Renal cortical epithelial cell (primary cell): ENCODE measurements at regions not wholly inside any gene's neighbourhood (a gene's known extent, or its start where the extent isn't known, plus 50 kb on each side); places are given as distances from the start of the nearest gene placed in this dataset.

Experiments
- DNase-seq: peaks from one replicate; pipeline ENCODE4 v3.0.0-alpha.2; 2011; ENCODE audit warnings: low read depth

DNA sequence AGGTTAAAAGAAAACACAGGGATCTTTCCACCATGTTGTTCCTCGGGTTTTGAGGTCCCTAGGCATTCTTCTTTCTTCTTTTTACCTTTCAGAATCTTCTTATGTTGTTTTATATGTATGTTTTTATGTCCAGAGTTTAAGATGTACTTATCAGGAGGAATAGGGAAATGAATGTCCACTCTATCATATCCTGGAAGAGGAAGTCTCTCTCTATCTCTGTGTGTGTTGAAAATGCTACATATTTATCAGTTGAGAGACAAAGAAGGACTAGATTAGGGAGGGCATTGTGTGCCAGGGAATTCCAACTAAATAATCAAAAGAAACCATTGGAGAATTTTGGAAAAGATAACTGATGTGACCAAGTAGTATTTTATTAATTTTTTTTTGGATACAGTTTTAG is 200.5 kb upstream of the POT1 start:
- no peak for DNase-seq

DNA sequence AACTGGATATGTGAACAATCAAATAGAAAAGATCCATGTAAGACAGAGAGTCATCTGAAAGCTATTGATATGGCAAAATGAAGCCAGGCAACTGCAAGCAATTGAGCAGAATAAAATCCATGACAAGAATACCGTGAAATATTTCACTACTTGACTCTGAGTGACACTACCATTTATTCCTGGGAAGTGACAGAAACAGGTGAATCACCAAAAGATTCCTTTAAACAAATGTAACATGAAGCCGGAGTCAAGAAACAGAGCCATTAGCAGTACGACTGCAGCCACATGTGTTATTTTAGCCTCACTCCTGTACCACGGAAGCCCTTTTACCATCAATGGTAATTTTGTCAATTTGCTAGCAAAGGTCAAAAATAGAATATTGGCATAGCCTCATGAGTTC is 197.7 kb upstream of the POT1 start:
- DNase-seq, result no peak

DNA sequence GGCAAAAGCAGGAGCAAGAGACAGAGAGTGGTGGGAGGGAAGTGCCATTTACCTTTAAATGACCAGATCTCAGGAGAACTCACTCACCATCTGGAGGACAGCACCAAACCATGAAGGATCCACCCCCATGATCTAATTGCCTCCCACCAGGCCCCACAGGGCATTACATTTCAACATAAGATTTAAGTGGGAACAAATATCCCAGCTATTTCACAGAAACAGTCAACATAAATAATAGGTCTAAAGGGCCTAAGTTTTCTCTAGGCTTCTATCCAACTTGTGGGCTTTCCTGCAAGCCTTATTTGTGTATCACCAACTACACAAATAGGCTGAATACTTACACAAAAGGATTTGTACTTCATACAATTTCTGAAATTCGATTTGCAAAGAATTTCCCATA is 196.8 kb upstream of the POT1 start:
- no peak for DNase-seq

DNA sequence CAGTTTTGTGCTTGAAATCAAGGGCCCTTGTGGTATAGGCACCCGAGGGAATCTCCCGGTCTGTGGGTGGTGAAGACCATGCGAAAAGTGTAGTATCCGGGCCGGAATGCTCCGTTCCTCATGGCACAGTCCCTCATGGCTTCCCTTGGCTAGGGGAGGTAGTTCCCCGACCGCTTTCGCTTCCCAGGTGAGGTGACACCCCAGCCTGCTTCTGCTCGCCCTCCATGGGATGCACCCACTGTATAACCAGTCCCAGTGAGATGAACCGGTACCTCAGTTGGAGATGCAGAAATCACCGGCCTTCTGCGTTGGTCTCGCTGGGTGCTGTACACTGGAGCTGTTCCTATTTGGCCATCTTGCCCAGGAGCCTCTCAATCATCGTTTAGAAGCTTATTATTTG is 195.7 kb upstream of the POT1 start:
- DNase-seq, result no peak

DNA sequence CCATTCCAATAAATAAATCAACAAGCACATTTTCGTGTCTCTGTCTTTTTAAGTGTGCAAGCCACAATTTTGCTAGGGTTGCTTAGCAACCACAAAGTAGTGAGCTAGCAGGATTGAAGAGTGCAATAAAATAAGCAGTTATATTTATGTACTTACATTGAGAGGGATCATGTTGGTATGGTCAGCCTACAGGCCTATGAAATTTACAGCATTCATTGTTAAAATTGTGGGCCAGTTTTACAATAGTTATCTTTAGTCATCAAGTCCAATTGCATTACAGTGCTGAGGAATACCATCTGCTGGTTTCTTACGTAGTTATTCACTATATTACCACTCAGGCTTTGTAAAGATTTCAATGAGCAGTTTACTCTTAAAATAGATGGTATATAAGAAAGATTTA is 192.5 kb upstream of the POT1 start:
- DNase-seq, result no peak

DNA sequence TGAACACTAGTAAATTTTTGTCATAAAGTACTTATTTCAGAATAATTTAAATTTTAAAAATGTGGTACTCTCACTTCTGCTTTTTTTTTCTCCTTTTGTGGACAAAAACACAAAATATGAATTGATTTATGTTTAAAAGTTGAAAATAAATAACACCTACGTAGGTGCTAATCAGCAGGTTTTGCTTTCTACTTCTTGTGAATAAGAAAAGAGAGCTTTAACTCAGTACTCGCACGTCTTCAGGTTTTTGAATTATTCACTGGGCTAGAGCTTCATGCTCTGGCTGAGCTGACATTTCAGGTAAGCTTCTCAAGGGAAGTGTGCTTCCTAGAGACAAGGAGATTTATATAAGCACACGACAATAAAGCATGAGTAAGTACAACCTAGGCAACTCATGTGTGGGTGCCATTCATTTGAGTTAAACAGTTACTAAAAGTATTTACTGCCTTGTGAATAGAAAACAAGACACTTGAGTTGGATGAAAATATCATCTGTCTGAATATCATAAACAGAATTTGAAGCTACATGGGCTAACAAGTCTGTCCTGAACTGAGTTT is 190.0 kb upstream of the POT1 start:
- peak; percentile 81 for DNase-seq

DNA sequence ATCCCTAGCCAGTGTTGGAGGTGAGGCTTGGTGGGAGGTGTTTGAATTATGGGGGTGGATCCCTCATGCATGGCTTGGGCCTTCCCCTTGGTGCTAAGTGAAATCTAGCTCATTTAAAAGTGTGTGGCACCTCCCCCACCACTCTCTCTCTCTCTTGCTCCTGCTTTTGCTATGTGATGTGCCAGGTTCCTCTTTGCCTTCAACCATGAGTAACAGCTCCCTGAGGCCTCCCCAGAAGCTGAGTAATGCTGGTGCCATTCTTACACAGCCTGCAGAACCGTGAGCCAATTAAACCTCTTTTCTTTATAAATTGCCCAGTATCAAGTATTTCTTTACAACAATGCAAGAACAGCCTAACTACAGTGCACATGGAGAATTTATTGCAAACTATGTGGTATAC is 188.8 kb upstream of the POT1 start:
- peak; percentile 11 for DNase-seq

DNA sequence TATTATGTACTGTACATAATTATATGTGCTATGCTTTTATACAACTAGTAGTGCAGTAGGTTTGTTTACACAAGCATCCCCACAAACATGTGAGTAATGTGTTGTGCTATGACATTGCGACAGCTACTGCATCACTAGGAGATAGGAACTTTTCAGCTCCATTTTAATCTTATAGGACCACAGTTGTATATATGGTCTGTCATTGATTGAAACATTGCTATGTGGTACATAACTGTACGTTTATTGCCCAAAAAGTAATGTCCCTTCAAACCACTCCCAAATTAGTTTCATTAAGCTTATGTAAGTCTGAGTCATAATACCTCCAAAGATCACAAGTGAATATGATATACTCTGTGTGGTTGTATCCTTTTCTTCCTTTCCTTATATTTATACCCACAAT is 183.2 kb upstream of the POT1 start:
- peak; percentile 15 for DNase-seq

DNA sequence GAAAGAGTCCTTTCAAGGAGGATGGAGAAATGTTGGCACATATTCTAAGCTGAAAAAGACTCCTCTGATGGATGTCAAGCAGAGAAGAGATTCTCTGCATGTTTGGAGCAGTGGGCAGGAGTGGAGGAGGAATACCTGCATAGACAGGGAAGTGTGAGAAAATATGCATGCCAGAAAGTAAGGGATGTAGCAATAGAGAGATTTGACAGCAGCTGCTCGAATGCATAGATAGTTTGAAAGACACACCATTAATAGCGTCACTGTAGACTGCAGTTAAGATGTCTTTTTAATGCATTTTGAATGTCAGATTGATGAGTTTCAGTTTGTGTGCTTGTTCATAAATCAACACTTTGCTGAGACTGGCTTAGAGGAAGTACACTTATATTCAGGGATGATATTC is 169.9 kb upstream of the POT1 start:
- DNase-seq, result no peak

DNA sequence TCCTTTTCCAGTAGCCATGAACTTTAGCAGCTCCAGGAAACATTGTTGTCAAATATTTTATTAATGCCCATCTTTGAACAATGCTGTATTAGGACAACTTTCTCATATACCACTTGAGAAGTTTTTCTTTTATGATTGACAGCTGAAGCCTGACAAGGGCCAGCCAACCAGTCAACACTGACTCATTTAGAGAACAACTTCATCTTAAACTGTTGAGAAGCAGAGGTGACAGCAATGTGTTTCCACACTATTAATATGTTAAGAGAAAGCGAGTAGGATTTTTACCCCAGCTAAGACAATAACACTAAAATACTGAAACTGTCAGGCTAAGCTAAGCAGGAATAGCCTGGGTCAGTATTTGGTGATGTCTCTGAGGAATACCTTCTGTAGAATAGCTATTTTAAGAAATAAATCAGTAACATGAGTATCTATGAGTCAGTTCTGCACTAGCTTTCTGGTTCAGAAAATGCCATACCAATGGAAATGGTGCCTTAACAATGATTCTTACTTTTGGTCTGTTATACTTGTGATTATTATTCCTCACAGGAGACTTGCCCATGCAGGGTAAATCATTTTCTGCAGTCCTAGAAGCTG is 168.8 kb upstream of the POT1 start:
- peak; percentile 26 for DNase-seq

DNA sequence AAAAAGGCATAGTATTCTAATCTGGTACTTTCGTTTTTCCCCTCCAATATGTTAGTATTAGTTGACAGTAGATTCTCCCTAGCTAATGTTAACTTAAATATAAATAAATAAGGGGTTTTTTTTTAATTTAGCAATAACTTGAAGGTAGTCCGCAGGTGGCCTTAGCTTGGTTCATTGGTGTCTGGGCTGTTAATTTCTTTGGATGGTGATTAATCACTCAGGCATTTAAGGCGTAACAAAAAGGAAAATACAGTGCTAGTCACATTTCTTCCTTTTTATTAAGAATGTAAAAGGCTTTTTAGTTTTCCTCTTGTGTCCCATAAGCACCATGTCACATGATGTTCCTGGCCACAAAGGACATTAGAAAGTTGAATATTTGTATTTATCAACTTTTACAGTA is 161.0 kb upstream of the POT1 start:
- DNase-seq, result peak; percentile 64

DNA sequence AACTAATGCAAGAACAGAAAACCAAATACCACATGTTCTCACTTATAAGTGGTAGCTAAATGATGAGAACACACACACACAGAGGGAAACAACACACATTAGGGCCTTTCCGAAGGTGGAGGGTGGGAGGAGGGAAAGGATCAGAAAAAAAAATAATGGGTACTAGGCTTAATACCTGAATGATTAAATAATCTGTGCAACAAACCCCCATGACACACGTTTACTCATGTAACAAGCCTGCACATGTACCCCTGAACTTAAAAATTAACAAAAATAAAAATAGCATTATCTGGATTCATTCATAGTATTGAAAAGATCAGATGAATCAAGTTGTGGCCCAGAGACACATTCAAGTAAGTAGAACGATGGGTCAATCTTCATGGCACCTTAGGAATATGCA is 159.5 kb upstream of the POT1 start:
- DNase-seq, result no peak

DNA sequence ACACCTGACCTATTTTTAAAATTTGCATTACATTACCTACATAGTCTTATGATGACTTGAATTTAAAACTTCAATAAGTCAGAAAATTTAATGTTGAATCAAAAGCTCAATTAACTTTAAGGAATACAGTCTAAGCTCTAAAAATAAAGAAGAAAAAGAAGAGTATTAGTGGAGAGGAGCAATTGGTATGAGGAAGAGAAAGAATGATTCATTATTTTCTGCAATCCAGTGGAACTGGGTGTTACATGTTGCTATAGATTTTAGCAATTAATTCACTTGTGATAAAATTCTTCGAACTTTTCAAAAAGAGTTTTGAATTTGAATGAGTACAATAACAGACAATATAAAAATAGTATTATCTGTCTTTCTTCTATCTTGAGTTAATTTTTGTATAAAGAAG is 158.9 kb upstream of the POT1 start:
- DNase-seq, result no peak

DNA sequence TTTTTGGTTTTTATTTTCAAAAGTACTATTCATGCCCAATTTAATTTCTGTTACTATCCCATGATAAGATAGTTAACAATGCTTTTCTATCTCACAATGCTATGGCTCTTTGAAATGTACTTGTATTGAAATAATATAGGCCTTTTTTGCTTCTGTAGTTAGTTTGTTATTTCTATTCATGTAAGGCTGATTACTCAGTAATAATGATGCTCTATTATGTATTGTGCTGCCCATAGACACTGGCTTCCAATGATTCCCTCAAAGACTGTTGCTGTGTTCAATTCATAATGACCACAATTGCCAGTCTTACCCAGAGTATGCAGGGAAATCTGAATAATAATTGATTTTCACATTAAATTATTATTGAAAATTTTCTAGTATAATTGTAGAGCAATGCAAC is 155.5 kb upstream of the POT1 start:
- no peak for DNase-seq

DNA sequence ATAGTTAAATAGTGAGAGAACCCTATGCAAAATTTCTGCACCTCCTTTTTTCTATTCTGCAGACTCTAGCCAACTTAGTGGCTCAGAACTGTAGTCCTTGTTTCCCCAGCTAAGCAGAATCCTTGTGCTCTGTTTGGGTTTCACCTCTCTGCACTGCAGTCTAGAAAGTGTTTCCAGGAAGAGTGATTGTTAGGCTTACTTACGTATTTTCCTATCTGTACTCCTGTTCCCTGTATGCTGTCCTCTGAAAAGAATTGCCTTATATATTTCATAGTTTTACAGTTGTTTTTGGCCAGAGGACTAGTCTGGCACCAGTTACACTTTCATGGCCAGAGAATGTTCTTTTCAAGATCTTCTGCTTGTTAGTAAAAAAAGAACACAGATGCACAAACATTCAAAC is 154.6 kb upstream of the POT1 start:
- DNase-seq, result no peak

DNA sequence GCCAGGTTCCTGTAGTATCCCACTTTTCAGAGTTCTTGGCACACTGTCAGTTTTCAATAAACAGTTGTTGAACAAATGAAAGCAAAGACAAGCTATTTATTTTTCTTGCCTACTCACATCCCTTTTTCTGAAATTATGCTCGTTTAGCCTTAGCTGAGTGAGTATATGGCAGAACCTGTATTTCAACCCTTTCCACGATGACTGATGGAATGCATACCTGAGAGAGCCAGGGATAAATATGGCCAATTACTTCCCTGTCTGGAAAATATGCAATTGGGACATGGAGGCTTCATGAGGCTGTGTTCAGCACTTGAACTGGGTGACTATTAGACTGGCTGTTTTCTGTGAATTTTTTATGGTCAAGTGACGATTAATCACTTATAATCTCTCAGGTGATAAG is 144.5 kb upstream of the POT1 start:
- no peak for DNase-seq

DNA sequence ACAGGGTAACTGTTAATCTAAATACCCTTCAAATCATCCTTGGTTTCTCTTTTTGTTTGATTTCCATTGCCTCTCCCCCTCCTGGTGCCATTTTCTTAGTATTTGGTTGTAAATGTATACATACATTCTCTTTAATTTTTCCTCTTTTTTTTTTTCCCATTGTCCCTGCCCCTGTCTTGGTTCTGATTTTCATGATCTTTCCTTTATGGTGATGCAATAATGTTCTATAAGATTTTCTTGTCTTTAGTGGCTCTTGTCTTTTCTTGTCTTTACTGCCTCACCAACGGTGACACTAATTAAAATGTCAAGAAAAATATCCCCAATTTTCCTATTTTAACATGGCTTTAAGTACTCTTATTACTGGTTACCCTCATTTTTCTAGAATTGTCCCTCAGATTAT is 135.9 kb upstream of the POT1 start:
- DNase-seq, result no peak

DNA sequence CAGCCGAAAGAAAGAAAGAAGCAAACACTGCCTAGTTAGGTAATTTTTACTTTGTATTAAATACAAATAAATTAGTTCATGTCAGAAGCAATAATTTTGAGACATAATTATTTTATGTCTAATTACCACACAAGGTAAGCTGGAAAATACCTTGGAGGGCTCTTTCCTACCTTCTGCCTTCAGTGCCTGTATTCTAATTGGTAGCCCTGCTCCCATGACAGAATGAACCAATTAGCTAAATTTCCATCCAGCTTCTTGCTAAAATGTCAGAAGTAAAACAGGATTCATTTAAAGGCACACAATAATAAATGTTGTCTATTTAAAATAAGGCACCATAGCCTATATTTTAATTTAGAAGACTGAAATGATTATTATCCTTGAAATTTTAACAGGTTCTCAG is 135.4 kb upstream of the POT1 start:
- no peak for DNase-seq

DNA sequence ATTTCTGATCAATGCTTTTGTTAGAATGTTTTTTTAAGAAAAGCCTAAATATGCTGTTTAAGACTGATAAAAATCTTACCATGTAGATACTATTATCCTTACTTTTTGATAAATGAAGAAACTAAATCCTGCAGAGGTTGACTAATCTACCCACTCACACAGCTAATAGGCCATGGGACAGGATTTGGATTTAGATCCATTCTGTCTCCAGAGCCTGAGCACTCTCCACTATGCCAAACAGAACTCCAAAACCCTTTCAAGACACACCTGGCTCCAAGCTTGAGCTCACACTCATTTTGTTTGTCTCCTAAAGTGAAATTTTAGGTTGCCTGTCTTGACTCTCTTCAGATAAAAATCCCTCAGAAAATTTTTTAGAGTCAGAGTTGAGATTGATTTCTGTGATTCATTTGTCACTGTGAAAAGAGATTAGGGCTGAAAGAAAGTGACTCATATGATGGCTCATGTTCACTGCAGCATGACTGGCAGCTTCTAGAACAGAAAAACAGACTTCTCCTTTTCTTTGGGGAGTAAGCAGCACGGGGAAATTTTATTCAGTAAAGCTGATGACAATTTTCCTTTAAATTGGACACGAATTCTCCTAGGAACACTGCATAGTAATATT is 132.3 kb upstream of the POT1 start:
- peak; percentile 91 for DNase-seq

DNA sequence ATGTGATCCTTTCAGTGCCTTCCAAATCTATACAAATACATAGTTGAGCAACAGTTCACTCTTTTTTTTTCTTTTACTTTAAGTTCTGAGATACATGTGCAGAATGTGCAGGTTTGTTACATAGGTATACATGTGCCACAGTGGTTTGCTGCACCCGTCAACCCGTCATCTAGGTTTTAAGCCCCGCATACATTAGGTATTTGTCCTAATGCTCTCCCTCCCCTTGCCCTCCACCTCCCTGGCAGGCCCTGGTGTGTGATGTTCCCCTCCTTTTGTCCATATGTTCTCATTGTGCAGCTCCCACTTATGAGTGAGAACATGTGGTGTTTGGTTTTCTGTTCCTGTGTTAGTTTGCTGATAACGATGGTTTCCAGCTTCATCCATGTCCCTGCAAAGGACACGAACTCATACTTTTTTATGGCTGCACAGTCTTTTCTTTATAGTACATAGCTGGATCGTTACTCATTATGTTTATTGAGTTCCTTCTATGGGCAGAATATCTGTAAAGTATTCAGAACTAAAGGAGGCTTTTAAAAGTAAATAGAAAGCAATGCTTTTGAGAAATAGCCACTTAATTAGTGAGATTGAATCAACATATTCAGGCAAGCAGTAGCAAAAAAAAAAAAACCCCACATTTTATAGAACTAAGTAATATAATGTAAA is 131.6 kb upstream of the POT1 start:
- DNase-seq, result peak; percentile 31

DNA sequence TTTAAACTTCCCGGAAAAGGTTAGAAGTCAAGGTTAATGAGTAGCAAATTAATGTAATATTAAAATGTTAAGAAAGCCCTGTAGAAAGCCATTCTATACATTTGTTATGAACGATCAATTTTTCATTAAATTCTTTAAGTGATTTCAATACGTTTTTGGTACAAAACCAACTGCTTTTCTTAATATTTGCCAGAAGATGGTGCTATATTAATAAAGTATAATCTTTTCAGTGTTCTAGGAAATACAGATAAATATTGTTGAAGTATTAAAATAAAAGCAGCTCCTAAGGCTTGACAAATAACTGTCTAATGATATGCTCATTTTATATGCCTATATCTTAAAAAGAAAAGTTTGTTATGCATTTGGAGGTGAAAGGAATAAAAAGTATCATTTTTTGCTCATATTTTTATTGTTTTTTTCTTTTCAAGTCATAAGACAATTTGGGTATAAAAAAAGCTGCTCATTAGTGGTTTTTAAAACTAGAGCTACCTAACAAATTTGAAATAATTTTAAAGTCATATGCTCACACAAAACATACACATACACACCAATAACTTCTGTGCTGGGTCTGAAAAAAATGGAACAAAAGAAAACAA is 130.3 kb upstream of the POT1 start:
- DNase-seq, result peak; percentile 27

DNA sequence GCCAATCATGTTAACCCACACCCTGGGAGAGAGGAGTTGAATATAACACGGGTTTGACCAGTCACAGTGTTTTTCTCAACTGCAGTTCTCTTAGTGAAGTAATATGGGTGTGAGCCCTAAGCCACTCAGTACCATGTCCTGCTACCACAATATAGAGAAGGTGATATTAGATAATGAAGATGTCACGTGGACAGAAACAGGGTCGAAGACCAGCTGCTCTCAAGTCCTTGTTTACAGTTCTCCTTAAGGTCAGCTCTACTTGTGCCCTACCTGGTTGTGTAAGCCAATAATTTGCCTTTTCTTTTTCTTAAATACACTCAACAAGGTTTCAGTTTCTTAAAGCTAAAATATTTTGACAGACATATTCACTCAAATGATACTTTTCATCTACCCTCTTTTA is 128.3 kb upstream of the POT1 start:
- DNase-seq, result no peak

DNA sequence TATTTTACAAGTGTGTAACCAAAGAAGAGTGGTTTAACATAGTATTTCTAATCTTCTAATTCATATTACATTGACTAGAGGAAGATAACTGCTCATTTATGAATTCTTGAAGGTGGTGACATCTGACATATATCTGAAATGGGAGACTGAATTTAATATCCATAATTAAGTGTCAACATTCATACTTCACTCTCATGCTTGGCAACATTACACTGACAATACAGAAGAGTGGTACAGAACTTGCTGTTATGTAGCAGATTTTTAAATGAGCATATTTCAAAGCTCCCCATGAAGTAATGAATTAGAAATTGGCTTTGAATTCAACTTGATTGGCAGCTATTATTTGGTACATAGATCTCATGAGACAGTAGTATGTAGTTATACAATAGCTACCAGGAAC is 125.8 kb upstream of the POT1 start:
- no peak for DNase-seq
